HepG2 (cell line): ENCODE measurements at regions not wholly inside any gene's neighbourhood (a gene's known extent, or its start where the extent isn't known, plus 50 kb on each side); places are given as distances from the start of the nearest gene placed in this dataset.

Experiments
- ATAC-seq: fragments of 200-7000 bp; cut with Tn5 transposase; 3 replicates; pipeline ENCODE4 v1.9.1; 2020; ENCODE audit warnings: mild to moderate bottlenecking, moderate library complexity
- BruUV-seq: library from RNA; stranded (reverse); fragments of 400-500 nt; replicated peaks from 2 replicates; lab custom pipeline; 2021; lab: Mats Ljungman, UMichigan
- CTCF ChIA-PET: fragments of 300-600 bp; formaldehyde crosslinking; extraction: SDS; loops from one replicate; lab custom pipeline; 2021; ENCODE audit warnings: low total read pairs, inconsistent platforms, low intra/inter-chr PET ratio; lab: Yijun Ruan, JAX
- POLR2A ChIA-PET: fragments of 350-600 bp; sonication (Branson Sonifier 250); formaldehyde crosslinking; loops from one replicate; lab custom pipeline; 2020; ENCODE audit warnings: antibody characterized with exemption, inconsistent platforms; lab: Yijun Ruan, JAX
- DNase-seq: peaks from one replicate; pipeline ENCODE4 v3.0.0-alpha.2; 2015; ENCODE audit warnings: low spot score
- FAIRE-seq: peaks from 3 replicates; lab custom pipeline; 2011; peaks lifted over from hg19 to GRCh38; lab: Jason Lieb, UNC
- H2AFZ ChIP-seq: one replicate; pipeline ENCODE4 v1.6.1; 2011; ENCODE audit warnings: low read length, inconsistent platforms
- H3K27ac ChIP-seq: fragments of 300-600 bp; 3 replicates; pipeline ENCODE4 v1.8.0; 2011; ENCODE audit warnings: mixed run types, mild to moderate bottlenecking, mixed read lengths, low read length, inconsistent platforms; ENCODE audit not compliant: insufficient read depth; ENCODE audit errors: extremely low read length
- H3K27me3 ChIP-seq, 2 experiments: fragments of 200-600 bp in 1 of 2; 2 replicates in 1 of 2; 3 replicates in 1 of 2; pipeline versions ENCODE4 v1.6.0 to v1.8.0; 2011; ENCODE audit warnings: low read length in 2 of 2, mild to moderate bottlenecking in 2 of 2, moderate library complexity in 2 of 2, inconsistent platforms in 1 of 2; ENCODE audit not compliant: insufficient read depth in 2 of 2, control insufficient read depth in 1 of 2
- H3K36me3 ChIP-seq, 2 experiments: fragments of 200-600 bp in 1 of 2; replicated peaks in 1 of 2; 2 replicates in 1 of 2; 3 replicates in 1 of 2; pipeline versions ENCODE4 v1.5.1 to v1.8.0; 2011; ENCODE audit warnings: low read length in 2 of 2, inconsistent platforms in 1 of 2; ENCODE audit not compliant: insufficient read depth in 2 of 2, control insufficient read depth in 1 of 2
- H3K4me1 ChIP-seq: 2 replicates; pipeline ENCODE4 v1.5.1; 2012; ENCODE audit warnings: low read length, inconsistent platforms; ENCODE audit not compliant: insufficient read depth
- H3K4me2 ChIP-seq: 2 replicates; pipeline ENCODE4 v1.6.0; 2011; ENCODE audit warnings: low read depth, low read length, inconsistent platforms
- H3K4me3 ChIP-seq, 3 experiments: fragments of 200-600 bp in 1 of 3; sonication (generic), shearing (Covaris generic) in 1 of 3; replicated peaks in 1 of 3; 2 replicates each; pipeline ENCODE4 v1.5.1; 2011 to 2016; ENCODE audit warnings: low read length in 3 of 3, inconsistent platforms in 2 of 3, low read depth in 2 of 3, mild to moderate bottlenecking in 2 of 3, control low read depth in 1 of 3, mixed read lengths in 1 of 3; ENCODE audit not compliant: insufficient read depth in 1 of 3
- H3K79me2 ChIP-seq: one replicate; pipeline ENCODE4 v1.6.1; 2011; ENCODE audit warnings: low read length, inconsistent platforms; ENCODE audit not compliant: insufficient read depth
- H3K9ac ChIP-seq: 2 replicates; pipeline ENCODE4 v1.6.0; 2011; ENCODE audit warnings: mild to moderate bottlenecking, low read depth, low read length, inconsistent platforms; ENCODE audit not compliant: insufficient read depth
- H3K9me3 ChIP-seq: 2 replicates; pipeline ENCODE4 v1.5.1; 2012; ENCODE audit warnings: mild to moderate bottlenecking, low read length
- H4K20me1 ChIP-seq: 2 replicates; pipeline ENCODE4 v1.6.0; 2011; ENCODE audit warnings: inconsistent platforms, mild to moderate bottlenecking, low read length, moderate library complexity; ENCODE audit not compliant: insufficient read depth
- CBX5 ChIP-seq: sonication (generic); formaldehyde crosslinking; IDR thresholded peaks from 2 replicates; pipeline ENCODE4 v1.4.0; 2020; ENCODE audit warnings: missing genetic modification reagents, borderline replicate concordance
- FOSL2 ChIP-seq: sonication (generic); formaldehyde crosslinking; IDR thresholded peaks from 2 replicates; pipeline ENCODE4 v1.4.0; 2020; ENCODE audit warnings: missing genetic modification reagents
- FOXA3 ChIP-seq: IDR thresholded peaks from 2 replicates; pipeline ENCODE4 v1.6.1; 2016; ENCODE audit warnings: missing genetic modification reagents, missing compliant biosample characterization
- HES4 ChIP-seq: sonication (generic); formaldehyde crosslinking; IDR thresholded peaks from 2 replicates; pipeline ENCODE4 v1.9.0; 2021; ENCODE audit warnings: mild to moderate bottlenecking, missing genetic modification reagents, borderline replicate concordance
- HNRNPK ChIP-seq: fragments of 200-400 bp; formaldehyde crosslinking; IDR thresholded peaks from 2 replicates; pipeline ENCODE4 v1.6.1; 2018; ENCODE audit warnings: low read length, low read depth, moderate library complexity, mild to moderate bottlenecking; ENCODE audit not compliant: poor library complexity, severe bottlenecking
- HNRNPL ChIP-seq: fragments of 200-400 bp; formaldehyde crosslinking; IDR thresholded peaks from 2 replicates; pipeline ENCODE4 v1.6.1; 2017; ENCODE audit warnings: mild to moderate bottlenecking, low read depth, low read length
- KDM2A ChIP-seq: sonication (generic); formaldehyde crosslinking; IDR thresholded peaks from 2 replicates; pipeline ENCODE4 v1.4.0; 2020; ENCODE audit warnings: low read depth, missing genetic modification reagents, borderline replicate concordance
- KDM5B ChIP-seq: sonication (generic); formaldehyde crosslinking; IDR thresholded peaks from 2 replicates; pipeline ENCODE4 v1.4.0; 2020; ENCODE audit warnings: missing genetic modification reagents, mild to moderate bottlenecking, borderline replicate concordance
- NFRKB ChIP-seq: fragments of 450-650 bp; IDR thresholded peaks from 2 replicates; pipeline ENCODE4 v1.6.1; 2017
- TBL1XR1 ChIP-seq: fragments of 150-350 bp; IDR thresholded peaks from 2 replicates; pipeline ENCODE4 v1.6.1; 2014; ENCODE audit warnings: borderline replicate concordance, low read length; ENCODE audit not compliant: partially characterized antibody
- TCF7 ChIP-seq: sonication (generic); IDR thresholded peaks from 2 replicates; pipeline ENCODE4 v1.6.1; 2016; ENCODE audit warnings: antibody characterized with exemption, low read depth
- ZBTB7B ChIP-seq: sonication (generic); formaldehyde crosslinking; IDR thresholded peaks from 2 replicates; pipeline ENCODE4 v1.4.0; 2020; ENCODE audit warnings: missing genetic modification reagents
- ZNF354B ChIP-seq: sonication (generic); formaldehyde crosslinking; IDR thresholded peaks from 2 replicates; pipeline ENCODE4 v1.8.0; 2022; ENCODE audit warnings: mild to moderate bottlenecking, missing genetic modification reagents
- in situ Hi-C: cut with HindIII; loops from 2 replicates; pipeline ENCODE4 v1.10.0; 2017; ENCODE audit warnings: low pct_unique_long_range_greater_than_20kb; ENCODE audit not compliant: extremely low pct_ligation_motif_present
- intact Hi-C: fragments of 100-400 bp; cut with micrococcal nuclease; formaldehyde crosslinking; loops from one replicate; pipeline ENCODE4 v1.10.0; 2022; ENCODE audit not compliant: unreplicated experiment
- TF ChIP-seq, protein P1 (sequence below): IDR thresholded peaks from 2 replicates; pipeline ENCODE4 v1.6.1; 2018; ENCODE audit warnings: missing genetic modification reagents
- TF ChIP-seq, protein P2 (sequence below): IDR thresholded peaks from 2 replicates; pipeline ENCODE4 v1.6.1; 2016; ENCODE audit warnings: missing biosample characterization, missing genetic modification reagents, low read depth

DNA sequence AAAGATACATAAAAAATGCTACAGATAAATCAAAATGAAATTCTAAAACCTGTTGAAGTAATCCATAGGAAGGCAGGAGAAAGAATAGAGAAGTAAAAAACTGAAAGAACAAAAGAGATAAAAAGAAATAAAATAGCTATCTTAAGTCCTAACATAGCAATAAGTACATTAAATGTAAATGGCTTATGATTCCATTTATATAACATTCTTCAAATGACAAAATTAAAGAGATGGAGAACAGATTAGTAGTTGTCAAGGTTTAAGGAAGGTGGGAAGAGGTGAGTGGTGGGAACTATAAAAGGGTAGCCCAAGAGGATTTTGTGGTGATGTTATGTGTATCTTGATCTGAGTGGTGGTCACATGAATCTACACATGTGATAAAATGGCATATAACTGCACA is 254.8 kb downstream of the FAM76B start:
- ChIA-PET POLR2A (no interaction called here), CTCF (no interaction called here)
- no TSS peak for BruUV-seq
- H4K20me1 ChIP-seq: no peaks in the 10 kb centered on the region
- H3K4me2 ChIP-seq: no peak overlapping the region
- ATAC-seq (no peak), DNase-seq (no peak)
- in situ Hi-C loops (no loop called here), intact Hi-C loops (no loop called here)
- no peaks in the 10 kb centered on the region for H3K4me1 ChIP-seq
- no peaks in the 10 kb centered on the region for H3K9me3 ChIP-seq
- H3K36me3 ChIP-seq: no peaks in the 10 kb centered on the region
- no peak overlapping the region for H3K4me3 ChIP-seq
- no peak overlapping the region for H3K9ac ChIP-seq
- no peak for TF ChIP-seq CBX5 (CRISPR knock-in tag)
- TF ChIP-seq HNRNPL: no peak
- TF ChIP-seq, protein P1, sequence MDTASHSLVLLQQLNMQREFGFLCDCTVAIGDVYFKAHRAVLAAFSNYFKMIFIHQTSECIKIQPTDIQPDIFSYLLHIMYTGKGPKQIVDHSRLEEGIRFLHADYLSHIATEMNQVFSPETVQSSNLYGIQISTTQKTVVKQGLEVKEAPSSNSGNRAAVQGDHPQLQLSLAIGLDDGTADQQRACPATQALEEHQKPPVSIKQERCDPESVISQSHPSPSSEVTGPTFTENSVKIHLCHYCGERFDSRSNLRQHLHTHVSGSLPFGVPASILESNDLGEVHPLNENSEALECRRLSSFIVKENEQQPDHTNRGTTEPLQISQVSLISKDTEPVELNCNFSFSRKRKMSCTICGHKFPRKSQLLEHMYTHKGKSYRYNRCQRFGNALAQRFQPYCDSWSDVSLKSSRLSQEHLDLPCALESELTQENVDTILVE (CRISPR knock-in tag): no peak
- TF ChIP-seq, protein P2, sequence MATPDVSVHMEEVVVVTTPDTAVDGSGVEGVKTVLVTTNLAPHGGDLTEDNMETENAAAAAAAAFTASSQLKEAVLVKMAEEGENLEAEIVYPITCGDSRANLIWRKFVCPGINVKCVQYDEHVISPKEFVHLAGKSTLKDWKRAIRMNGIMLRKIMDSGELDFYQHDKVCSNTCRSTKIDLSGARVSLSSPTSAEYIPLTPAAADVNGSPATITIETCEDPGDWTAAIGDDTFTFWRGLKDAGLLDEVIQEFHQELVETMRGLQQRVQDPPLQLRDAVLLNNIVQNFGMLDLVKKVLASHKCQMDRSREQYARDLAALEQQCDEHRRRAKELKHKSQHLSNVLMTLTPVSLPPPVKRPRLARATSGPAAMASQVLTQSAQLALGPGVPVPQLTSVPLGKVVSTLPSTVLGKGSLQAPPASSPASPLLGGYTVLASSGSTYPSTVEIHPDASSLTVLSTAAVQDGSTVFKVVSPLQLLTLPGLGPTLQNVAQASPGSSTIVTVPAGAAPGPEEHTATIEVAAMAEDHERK (CRISPR knock-in tag): no peak
- TF ChIP-seq FOSL2 (CRISPR knock-in tag): no peak
- TF ChIP-seq TCF7: no peak
- no peak for TF ChIP-seq HNRNPK
- no peak for TF ChIP-seq KDM2A (CRISPR knock-in tag)
- TF ChIP-seq KDM5B: no peak
- no peak for TF ChIP-seq TBL1XR1
- no peak for TF ChIP-seq HES4 (CRISPR knock-in tag)
- no peak for TF ChIP-seq FOXA3
- TF ChIP-seq ZBTB7B (CRISPR knock-in tag): no peak
- no peak for TF ChIP-seq ZNF354B (CRISPR knock-in tag)
- TF ChIP-seq NFRKB: no peak
- TF ChIP-seq, all 625 proteins: peak for 0
- Histone ChIP-seq H2AFZ (no peak overlapping the region), H3K27ac (no peak overlapping the region), H3K27me3 (no peaks in the 10 kb centered on the region), H3K79me2 (no peaks in the 10 kb centered on the region)
- FAIRE-seq: no peak
